GM19193 (cell line): ENCODE measurements at regions not wholly inside any gene's neighbourhood (a gene's known extent, or its start where the extent isn't known, plus 50 kb on each side); places are given as distances from the start of the nearest gene placed in this dataset.

Experiments
- POLR2A ChIP-seq: IDR thresholded peaks from 4 replicates; pipeline ENCODE4 v1.6.1; 2011; ENCODE audit not compliant: insufficient read depth, insufficient read length; ENCODE audit errors: extremely low read depth

DNA sequence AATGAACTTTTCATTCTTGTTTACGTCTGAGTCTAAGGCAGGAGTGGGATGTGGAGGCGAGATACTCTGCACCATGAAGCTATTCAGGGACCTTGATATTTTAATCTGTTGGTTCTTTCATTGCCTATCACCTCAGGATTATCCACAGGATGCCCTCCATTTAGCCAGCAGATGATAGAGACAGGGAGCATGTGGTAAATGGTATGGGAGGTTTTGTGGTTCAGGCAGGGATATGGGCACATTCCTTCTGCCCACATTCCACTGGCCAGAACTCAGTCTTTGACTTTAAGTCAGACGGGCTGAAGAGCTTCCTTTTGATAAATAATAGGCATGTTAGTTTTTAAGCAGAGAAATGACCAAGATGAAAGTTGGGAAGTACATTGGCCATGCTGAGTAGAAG, 548.0 kb upstream of the CCDC54 start:
- TF ChIP-seq POLR2A, result no peak

DNA sequence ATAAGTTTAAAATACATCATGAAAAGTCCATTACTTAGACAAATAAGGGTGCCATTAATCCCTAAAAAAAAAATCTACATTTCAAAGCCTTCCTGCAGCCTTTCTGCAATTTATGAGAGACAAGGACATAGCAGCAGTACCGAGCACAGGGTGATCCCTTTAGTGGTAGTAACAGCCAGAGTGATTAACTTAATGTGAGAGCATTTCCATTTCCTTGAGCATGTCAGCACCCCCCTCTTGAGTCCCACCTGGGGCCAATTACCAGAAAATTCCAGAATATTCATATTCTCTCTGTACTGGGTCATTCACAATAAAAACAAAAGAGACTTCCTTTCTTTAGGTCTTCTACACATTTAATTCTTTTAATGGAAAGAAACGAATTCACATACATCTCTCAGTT, 546.9 kb upstream of the CCDC54 start:
- TF ChIP-seq POLR2A, result no peak

DNA sequence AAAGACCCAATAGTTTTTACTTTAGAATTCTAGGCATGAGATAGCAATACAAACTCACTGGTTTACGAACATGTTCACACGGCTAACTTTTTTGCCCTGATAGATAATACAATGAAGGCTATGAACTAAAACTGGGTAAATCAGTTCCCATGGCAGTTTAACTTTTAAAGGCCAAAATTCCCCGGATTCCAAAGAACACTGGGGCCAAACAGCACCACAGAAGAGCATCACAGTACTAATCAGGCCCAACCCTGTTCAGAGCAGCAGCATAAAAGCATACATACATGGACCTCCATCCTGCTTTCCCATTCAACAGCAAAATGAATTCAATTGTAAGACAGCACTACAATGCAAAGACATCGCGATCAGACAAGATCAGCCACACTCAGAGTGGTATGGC, 540.3 kb upstream of the CCDC54 start:
- TF ChIP-seq POLR2A, result no peak

DNA sequence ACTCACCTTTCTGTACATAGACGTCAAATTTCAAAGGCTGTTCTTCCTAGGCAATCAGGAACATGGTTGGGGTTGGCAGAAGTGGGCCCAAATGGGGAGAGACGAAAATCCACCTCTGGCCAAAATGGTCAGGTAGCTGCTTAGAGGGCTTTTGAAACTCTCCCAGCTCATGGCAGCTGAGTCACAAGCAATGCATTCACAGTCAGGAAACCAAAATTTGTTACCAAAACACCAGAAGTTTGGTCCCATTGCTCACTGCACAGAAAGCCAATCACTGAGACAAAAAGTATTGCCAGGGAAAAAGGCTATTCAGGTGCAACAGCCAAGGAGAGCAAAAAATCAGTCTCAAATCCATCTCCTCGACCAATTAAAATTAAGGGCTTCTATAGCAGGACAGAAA, 539.6 kb upstream of the CCDC54 start:
- no peak for TF ChIP-seq POLR2A

DNA sequence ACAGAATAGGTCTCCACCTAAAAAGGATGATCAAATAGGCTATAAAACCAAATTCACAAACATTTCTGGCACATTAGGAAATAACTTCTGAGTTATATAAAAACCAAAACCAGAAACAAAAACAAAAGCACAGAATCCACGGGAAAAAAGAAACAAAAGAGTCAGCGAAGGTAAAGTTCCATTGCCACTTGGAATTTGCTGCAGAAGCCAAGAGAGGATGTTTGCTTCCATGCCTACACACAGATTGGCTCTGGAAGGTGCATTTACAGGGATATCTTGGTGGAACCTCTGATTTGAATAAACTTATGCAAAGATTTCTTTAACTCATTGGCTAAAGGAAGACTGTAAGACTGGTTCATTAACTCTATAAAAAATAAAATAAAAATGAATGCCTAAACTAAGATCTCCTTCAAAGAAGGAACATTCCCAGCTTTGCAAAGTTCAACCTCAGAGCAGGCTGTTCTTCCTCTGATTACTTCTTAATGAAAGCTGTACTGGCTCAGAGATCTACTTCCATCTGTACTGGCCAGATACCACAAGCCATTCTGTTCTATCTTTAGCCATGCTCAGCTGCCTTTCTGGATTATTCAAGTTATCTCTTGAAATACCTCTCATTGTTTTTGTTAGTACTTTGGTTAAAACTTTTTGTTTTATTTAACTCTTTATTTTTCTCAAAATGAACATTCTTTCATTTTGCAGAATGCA, 537.5 kb upstream of the CCDC54 start:
- TF ChIP-seq POLR2A, result no peak

DNA sequence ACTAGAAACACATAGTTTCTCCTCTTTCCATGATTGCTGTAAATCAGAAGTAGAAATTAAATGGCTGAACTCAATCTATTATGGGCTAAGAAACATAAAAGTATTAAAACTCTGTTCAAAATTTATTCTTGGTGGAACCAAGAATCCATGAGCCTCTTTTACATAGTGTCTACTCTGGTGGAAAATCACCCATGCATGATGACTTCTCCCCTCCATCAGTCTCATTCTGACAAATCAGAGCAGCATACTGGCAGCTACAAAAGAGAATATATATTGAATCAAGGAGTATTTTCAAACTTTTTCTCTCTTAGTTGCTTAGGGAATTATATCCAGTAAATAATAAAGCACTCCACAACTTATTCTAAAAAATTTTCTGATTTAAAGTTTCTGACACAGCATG, 536.9 kb upstream of the CCDC54 start:
- no peak for TF ChIP-seq POLR2A

DNA sequence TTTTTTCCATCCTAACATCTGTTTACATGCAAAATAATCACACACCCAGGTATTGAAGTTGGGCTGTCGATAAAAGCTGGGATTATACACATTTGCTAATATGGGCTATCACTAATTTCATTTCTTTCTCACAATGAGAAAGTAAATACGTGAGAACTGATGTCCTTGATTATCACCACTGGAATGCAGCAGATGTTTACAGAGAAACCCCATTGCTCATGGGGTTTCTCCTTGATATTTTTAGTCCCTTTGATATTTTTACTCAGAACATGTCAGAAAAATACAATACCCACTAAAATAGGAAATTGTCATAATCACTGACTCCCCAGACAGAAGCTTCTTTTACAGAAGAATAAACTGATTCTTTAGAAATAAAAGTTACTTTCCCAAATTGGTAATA, 535.1 kb upstream of the CCDC54 start:
- no peak for TF ChIP-seq POLR2A

DNA sequence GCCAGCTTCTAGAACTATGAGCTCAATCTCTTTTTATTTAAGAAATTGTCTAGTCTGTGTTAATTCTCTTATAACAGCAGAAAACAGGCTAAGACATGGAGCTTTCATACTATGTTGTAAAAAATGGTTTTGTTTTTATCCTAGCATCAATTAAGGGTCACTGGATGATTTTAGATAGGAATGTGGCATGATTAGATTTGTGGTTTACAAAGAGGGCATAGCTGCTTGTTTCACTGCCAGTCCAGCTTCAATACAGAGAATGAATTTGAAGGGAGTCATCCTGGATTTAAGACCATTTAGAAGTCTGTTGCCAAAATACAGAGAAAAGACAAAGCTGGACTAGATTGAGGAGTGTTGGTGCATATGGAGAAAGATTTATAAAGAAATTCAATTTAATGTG, 532.6 kb upstream of the CCDC54 start:
- TF ChIP-seq POLR2A, result no peak

DNA sequence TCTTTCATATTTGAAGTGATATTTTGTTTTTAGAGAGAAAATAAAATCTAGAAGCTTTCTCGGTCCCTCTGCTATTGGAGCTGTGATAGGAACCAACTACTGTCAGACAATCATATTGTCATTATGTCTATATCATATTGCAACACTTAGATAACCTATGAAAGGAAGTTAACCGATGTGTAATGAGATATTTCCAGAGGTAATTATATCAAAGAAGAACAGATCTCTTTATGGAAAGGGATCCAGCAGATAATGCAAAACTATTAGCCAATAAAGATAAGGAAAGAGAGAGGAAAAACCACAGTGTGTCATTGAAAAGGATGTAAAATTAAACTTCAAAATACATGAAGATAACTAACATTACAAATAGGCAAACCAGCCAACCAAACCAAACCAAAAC, 529.1 kb upstream of the CCDC54 start:
- no peak for TF ChIP-seq POLR2A

DNA sequence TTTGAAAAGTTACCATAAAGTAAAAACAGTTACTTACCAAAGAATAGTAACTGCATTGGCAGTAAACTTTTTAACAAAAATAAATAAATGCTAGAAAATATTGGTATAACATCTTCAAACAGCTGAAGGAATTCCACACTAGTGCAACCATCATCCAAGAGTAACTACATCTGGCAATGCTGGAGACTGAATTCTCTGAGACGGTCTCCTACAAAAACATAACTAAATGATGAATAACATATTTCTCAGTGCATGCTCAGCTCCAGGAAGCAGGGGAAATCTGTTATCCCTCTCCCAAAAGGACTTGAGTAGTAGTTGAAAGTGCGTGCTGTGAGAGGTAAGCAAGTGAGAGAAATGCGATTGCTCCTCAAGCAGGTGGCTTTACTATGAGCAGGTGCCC, 526.8 kb upstream of the CCDC54 start:
- no peak for TF ChIP-seq POLR2A

DNA sequence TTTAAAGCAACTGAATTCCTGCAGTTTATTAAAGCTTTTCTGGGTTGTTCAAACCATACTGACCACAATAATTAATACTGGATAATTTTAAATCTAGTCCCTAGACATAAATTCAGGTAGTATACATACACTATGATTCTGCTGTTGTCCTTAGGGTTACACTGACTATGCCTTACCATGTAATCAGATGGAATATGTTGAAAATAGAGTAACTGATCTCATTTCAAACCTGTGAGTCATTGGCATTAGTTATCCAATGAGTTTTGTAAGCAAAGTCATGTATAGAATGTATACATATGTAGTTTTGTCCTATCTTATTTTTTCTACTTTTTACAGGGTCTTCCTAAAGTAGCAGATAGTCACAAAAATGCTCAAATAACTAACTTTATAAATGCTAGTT, 517.1 kb upstream of the CCDC54 start:
- no peak for TF ChIP-seq POLR2A

DNA sequence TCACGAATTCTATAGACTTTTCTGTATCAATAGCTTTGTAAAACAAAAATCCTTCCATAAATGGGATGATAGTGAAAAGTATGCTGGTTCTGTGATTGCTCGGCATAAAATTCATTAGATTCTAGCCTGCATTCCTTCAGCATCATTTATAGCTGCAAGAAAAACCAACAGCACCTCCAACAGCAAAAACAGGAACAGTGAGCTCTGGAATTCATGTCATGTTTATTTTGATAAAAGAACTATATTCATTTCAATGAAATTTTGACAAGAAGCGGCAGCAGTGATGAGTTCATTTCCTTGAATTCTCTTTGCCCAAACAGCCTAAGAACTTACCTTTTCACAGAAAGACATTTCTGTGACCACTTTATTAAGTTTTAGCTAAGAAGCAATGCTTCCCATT, 515.2 kb upstream of the CCDC54 start:
- TF ChIP-seq POLR2A, result no peak

DNA sequence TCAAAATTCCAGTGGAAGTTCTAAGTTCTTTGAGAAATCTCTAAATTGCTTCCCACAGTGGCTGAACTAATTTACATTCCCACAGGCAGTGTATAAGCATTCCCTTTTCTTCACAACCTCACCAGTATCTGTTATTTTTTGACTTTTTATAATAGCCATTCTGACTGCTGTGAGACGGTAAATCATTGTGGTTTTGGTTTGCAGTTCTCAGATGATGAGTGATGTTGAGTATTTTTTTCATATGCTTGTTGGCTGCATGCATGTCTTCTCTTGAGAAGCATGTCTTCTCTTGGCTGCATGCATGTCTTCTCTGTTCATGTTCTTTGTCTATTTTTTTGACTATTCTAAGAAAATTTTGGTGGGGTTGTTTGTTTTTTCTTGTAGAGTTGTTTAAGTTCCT, 499.6 kb upstream of the CCDC54 start:
- TF ChIP-seq POLR2A, result no peak

DNA sequence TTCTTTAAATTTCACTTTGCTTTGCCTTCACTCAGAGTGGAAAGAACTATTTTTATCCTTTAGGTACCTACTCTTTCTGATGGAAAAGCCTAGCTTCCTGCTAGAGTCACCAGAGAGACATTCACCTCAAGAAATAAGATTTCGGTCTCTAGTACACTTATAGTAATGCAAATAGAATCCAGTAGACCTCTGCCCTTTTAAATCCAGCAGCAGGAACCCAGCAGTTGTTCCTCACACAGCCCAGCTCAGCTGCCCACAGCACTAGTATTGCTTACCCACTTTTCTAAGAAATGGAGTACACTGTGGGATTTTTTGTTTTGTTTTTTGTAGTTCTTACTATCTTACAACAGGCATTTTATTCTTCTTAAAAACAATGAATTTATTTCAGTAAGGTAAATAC, 497.0 kb upstream of the CCDC54 start:
- no peak for TF ChIP-seq POLR2A

DNA sequence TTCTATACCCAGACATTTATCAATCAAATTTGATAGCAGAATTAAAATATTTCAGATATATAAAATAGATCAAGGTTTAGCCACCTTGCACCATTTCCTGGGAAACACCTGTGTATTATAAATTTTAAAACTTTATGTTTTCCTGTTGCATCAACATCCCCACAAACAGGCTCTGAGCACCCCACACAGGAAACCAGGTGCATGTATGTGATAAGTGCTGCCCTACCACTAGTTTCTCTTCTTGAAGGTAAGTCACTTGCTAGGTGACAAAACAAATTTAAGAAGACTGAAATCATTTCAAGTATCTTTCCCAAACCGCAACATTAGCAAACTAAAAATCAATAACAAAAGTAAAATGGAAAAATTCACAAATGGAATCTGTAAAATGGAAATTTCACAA, 496.1 kb upstream of the CCDC54 start:
- TF ChIP-seq POLR2A, result no peak

DNA sequence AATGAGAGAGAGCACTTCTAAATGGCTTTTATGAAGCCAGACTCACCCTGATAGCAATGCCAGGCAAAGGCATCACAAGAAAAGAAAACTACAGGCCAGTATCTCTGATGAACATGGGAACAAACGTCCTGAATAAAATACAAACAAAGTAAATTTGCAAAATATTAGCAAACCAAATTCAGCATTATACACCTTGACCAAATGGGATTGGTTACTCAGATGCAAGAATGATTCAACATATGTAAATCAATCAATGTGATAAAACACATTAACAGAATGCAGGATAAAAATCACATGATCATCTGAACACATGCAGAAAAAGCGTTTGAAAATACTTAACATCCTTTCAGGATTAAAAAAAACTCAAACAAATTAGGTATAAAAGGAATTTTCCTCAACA, 494.9 kb upstream of the CCDC54 start:
- TF ChIP-seq POLR2A, result no peak

DNA sequence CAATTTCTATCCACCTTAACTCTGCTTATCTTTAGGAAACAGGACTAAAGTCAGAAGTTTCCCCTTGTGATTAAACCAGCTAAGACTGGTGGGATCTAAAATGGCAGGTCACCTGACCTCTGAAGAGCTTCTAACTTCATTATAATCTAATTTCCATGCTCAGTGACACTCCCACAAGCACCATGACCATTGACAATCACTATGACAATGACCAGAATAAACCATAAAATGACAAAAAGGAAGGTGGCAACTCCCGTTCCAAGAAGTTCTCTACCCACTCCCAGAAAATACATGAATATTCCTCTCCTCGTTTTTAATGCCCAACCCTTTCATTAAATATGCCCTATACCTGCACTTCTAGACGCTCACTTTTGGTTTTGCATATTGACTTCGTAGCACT, 471.2 kb upstream of the CCDC54 start:
- TF ChIP-seq POLR2A, result no peak
